ENCODE measurements at regions not wholly inside any gene's neighbourhood (a gene's known extent, or its start where the extent isn't known, plus 50 kb on each side); places are given as distances from the start of the nearest gene placed in this dataset.
"Not testable (repeated sequence)": the region's sequence is repeated elsewhere in the genome, so short reads cannot be mapped to it uniquely, and the experiment has no call there.

DNA sequence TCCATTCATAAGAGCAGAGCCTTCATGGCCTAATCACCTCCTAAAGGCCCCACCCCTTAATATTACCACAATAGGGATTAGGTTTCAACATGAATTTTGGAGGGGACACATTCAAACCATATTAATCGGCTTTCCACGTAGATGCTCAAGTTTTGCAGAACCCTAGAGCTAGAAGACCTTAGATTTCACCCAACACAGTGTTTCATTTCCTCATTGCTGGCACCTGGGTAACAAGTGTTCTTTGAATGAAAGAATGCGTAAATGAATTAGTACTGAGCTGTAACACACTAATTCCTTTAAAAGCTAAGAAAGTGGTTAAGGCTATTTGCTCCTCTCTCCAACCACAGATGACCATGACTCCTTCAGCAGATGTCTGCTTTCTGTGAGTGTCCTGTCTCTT lies 252.5 kb downstream of the SMAD2 start:
- TF ChIP-seq, protein P1, sequence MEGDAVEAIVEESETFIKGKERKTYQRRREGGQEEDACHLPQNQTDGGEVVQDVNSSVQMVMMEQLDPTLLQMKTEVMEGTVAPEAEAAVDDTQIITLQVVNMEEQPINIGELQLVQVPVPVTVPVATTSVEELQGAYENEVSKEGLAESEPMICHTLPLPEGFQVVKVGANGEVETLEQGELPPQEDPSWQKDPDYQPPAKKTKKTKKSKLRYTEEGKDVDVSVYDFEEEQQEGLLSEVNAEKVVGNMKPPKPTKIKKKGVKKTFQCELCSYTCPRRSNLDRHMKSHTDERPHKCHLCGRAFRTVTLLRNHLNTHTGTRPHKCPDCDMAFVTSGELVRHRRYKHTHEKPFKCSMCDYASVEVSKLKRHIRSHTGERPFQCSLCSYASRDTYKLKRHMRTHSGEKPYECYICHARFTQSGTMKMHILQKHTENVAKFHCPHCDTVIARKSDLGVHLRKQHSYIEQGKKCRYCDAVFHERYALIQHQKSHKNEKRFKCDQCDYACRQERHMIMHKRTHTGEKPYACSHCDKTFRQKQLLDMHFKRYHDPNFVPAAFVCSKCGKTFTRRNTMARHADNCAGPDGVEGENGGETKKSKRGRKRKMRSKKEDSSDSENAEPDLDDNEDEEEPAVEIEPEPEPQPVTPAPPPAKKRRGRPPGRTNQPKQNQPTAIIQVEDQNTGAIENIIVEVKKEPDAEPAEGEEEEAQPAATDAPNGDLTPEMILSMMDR (IDR thresholded peaks at IDR 0.05; ENCODE audit: unreplicated experiment) = no peak
- DNase-seq (ENCODE audit: low spot score) = no peak
- Mint-ChIP-seq H3K4me3 (ENCODE audit: unreplicated experiment) (no peak overlapping the region), H3K27ac (ENCODE audit: unreplicated experiment) (no peak overlapping the region), H3K4me1 (ENCODE audit: unreplicated experiment) (no peaks in the 10 kb centered on the region), H3K27me3 (ENCODE audit: unreplicated experiment) (no peaks in the 10 kb centered on the region), H3K9me3 (ENCODE audit: unreplicated experiment) (no peaks in the 10 kb centered on the region), H3K36me3 (ENCODE audit: low read depth, unreplicated experiment) (no peaks in the 10 kb centered on the region)

DNA sequence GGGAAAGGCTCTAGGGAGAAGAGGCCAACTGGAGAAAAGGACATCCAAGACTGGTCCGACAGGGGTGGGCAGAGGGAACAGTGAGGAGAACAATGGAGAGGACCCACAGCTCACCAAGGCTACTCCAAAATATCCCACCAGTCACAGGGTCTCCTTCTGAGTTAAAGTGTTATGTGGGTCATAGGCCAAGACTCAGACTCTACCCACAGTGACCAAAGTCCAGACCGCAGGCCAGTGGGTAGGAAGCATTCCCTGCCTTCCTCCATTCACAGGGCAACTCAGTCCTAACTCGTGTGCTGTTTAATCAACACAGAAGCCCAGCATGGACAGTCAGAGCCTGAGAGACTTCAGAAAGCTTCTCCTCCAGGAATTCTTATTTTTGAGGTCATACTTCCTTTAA lies 260.6 kb downstream of the SMAD2 start:
- Mint-ChIP-seq H3K4me3 (ENCODE audit: unreplicated experiment) (no peak overlapping the region), H3K36me3 (ENCODE audit: low read depth, unreplicated experiment) (no peaks in the 10 kb centered on the region), H3K9me3 (ENCODE audit: unreplicated experiment) (no peaks in the 10 kb centered on the region), H3K27ac (ENCODE audit: unreplicated experiment) (no peak overlapping the region), H3K4me1 (ENCODE audit: unreplicated experiment) (no peaks in the 10 kb centered on the region), H3K27me3 (ENCODE audit: unreplicated experiment) (no peaks in the 10 kb centered on the region)
- TF ChIP-seq, protein P1 (IDR thresholded peaks at IDR 0.05; ENCODE audit: unreplicated experiment) = no peak
- DNase-seq (ENCODE audit: low spot score) = no peak

DNA sequence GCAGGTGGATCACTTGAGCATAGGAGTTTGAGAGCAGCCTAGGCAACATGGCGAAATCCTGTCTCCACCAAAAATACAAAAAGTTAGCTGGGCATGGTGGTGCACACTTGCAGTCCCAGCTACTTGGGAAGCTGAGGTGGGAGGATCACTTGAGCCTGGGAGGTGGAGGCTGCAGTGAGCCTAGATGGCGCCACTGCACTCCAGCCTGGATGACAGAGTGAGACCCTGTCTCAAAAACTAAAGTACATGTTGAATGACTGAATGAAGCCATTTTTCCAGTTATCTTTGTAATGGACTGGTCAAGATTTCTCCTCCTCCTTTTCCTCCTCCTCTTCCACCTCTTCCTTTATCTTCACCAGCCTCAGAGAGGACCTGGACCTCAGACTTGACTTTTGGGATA lies 272.0 kb downstream of the SMAD2 start:
- Mint-ChIP-seq H3K27ac (ENCODE audit: unreplicated experiment) (no peak overlapping the region), H3K36me3 (ENCODE audit: low read depth, unreplicated experiment) (peaks cover 5% of the 10 kb centered on the region), H3K4me1 (ENCODE audit: unreplicated experiment) (no peaks in the 10 kb centered on the region), H3K4me3 (ENCODE audit: unreplicated experiment) (no peak overlapping the region), H3K27me3 (ENCODE audit: unreplicated experiment) (peaks cover 2% of the 10 kb centered on the region), H3K9me3 (ENCODE audit: unreplicated experiment) (no peaks in the 10 kb centered on the region)
- TF ChIP-seq, protein P1 (IDR thresholded peaks at IDR 0.05; ENCODE audit: unreplicated experiment) = no peak
- no peak for DNase-seq (ENCODE audit: low spot score)

DNA sequence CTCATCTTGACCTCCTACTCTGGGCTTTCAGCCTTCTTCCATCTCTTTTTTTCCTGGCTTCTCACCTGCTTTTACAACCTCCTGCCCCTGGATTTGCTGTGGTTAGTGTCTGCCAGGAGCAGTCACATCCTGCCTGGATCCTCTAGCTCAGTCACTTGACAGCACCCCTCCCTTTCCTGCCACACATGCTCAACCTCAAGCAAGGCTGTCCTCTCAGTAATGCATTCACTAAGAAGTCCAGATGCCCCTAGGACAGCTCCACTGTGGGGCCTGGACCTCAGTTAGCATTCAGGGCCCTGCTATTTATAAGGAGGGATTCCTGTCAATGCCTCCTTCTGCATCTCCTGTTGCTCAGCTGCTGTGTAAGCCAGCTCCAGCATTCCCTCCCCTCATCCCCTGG lies 275.5 kb downstream of the SMAD2 start:
- H3K27me3 Mint-ChIP-seq (ENCODE audit: unreplicated experiment) = peaks cover 7% of the 10 kb centered on the region

DNA sequence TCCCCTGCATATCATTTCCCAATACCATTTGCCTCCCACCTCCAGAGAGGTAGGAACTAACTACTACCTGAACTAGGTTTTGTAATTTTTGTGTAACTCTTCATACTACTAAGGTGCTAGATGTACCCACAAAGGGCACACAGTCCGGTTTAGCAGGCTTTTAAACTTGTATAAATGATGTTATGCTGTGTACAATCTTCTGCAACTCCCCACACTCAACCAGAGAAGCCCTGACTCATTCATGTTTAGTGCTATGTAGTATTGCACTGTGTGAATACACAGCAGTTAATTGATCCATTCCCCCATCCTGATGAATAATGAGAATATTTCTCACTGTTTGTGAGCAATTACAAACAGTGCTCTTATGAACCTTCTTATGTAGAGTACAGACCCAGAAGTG lies 285.6 kb downstream of the SMAD2 start:
- no peaks in the 10 kb centered on the region for H3K36me3 Mint-ChIP-seq (ENCODE audit: low read depth, unreplicated experiment)
- DNase-seq (ENCODE audit: low spot score) = no peak
- H3K27ac Mint-ChIP-seq (ENCODE audit: unreplicated experiment) = no peak overlapping the region
- TF ChIP-seq, protein P1 (IDR thresholded peaks at IDR 0.05; ENCODE audit: unreplicated experiment) = no peak
- no peaks in the 10 kb centered on the region for H3K9me3 Mint-ChIP-seq (ENCODE audit: unreplicated experiment)
- no peaks in the 10 kb centered on the region for H3K4me1 Mint-ChIP-seq (ENCODE audit: unreplicated experiment)
- H3K4me3 Mint-ChIP-seq (ENCODE audit: unreplicated experiment) = no peak overlapping the region
- peaks cover 3% of the 10 kb centered on the region for H3K27me3 Mint-ChIP-seq (ENCODE audit: unreplicated experiment)

More for the DNA sequence above, 275.5 kb downstream of the SMAD2 start:
- Mint-ChIP-seq H3K4me1 (ENCODE audit: unreplicated experiment) (no peaks in the 10 kb centered on the region), H3K27ac (ENCODE audit: unreplicated experiment) (no peak overlapping the region), H3K9me3 (ENCODE audit: unreplicated experiment) (no peaks in the 10 kb centered on the region), H3K36me3 (ENCODE audit: low read depth, unreplicated experiment) (peaks cover 3% of the 10 kb centered on the region), H3K4me3 (ENCODE audit: unreplicated experiment) (no peak overlapping the region)
- DNase-seq (ENCODE audit: low spot score) = no peak
- TF ChIP-seq, protein P1 (IDR thresholded peaks at IDR 0.05; ENCODE audit: unreplicated experiment) = no peak

DNA sequence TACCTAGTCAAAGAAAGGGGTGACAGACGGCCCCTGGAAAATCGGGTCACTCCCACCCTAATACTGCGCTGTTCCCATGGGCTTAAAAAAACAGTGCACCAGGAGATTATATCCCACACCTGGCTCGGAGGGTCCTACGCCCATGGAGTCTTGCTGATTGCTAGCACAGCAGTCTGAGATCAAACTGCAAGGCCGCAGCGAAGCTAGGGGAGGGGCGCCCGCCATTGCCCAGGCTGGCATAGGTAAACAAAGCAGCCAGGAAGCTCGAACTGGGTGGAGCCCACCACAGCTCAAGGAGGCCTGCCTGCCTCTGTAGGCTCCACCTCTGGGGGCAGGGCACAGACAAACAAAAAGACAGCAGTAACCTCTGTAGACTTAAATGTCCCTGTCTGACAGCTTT lies 292.9 kb downstream of the SMAD2 start:
- H3K9me3 Mint-ChIP-seq (ENCODE audit: unreplicated experiment); DNase-seq (ENCODE audit: low spot score); H3K4me1 Mint-ChIP-seq (ENCODE audit: unreplicated experiment); H3K36me3 Mint-ChIP-seq (ENCODE audit: low read depth, unreplicated experiment); H3K27me3 Mint-ChIP-seq (ENCODE audit: unreplicated experiment); H3K27ac Mint-ChIP-seq (ENCODE audit: unreplicated experiment); H3K4me3 Mint-ChIP-seq (ENCODE audit: unreplicated experiment): not testable (repeated sequence)

Measured in endothelial cell (in vitro differentiated cells).